Colonic mucosa (tissue), 4 donors: ENCODE measurements at regions not wholly inside any gene's neighbourhood (a gene's known extent, or its start where the extent isn't known, plus 50 kb on each side); places are given as distances from the start of the nearest gene placed in this dataset.

ENCODE experiments used
- DNase-seq: peaks from one replicate; pipeline ENCODE4 v3.0.0-alpha.2; 2020
- H3K27ac ChIP-seq: fragments of 200-600 bp; one replicate; pipeline ENCODE4 v1.8.0; 2021
- H3K27me3 ChIP-seq: fragments of 200-600 bp; one replicate; pipeline ENCODE4 v1.8.0; 2021
- H3K36me3 ChIP-seq: fragments of 200-600 bp; one replicate; pipeline ENCODE4 v1.8.0; 2021
- H3K4me1 ChIP-seq: fragments of 200-600 bp; one replicate; pipeline ENCODE4 v1.8.0; 2021; ENCODE audit warnings: mild to moderate bottlenecking
- H3K4me3 ChIP-seq: fragments of 200-600 bp; one replicate; pipeline ENCODE4 v1.8.0; 2021
- H3K9ac ChIP-seq, 2 donors: one replicate each; pipeline ENCODE4 v1.7.0; 2013; ENCODE audit warnings: control low read depth in 2 of 2, low read depth in 2 of 2, low read length in 2 of 2
- H3K9me3 ChIP-seq: fragments of 200-600 bp; one replicate; pipeline ENCODE4 v1.8.0; 2021
- CTCF ChIP-seq: fragments of 200-600 bp; IDR thresholded peaks from one replicate; pipeline ENCODE4 v1.8.0; 2022; ENCODE audit warnings: antibody characterized with exemption, mild to moderate bottlenecking
- intact Hi-C: fragments of 100-400 bp; cut with DNase I; formaldehyde crosslinking; loops from one replicate; pipeline ENCODE4 v1.14.1; 2022
- donor health status: healthy.
- donor health status: DM: no; HTN: no; CAD: no.
- donor health status: DM: no; HTN: no; CAD: no.

DNA sequence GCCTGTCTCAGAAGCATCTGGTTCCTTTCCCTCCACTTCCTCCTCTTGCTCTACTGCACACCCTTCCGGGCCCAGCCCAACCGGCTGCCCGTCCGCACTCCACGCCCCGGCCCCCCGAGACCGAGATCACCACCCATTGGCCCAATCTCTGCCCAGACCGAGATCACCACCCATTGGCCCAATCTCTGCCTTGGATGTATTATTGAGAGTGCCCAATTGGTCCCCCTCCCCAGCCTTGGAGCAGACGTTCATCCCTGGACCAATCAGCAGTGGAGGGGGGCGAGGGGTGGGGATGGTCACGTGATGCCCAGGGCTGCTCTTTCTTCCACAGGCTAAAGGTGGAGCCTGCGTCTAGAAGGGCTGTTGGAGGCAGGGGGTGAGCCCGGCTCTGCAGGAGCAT is 75.6 kb upstream of the TMEM132C start:
- Histone ChIP-seq H3K27ac (no peak overlapping the region), H3K4me1 (no peaks in the 10 kb centered on the region), H3K4me3 (no peak overlapping the region), H3K9ac (no peak overlapping the region), H3K9me3 (no peaks in the 10 kb centered on the region), H3K36me3 (no peaks in the 10 kb centered on the region), H3K27me3 (no peaks in the 10 kb centered on the region)
- no peak for DNase-seq
- intact Hi-C loops: no loop called here
- TF ChIP-seq CTCF: no peak

- no peak for DNase-seq
- no peak for TF ChIP-seq CTCF
- no peak overlapping the region for H3K4me3 ChIP-seq
- no peaks in the 10 kb centered on the region for H3K27me3 ChIP-seq
- H3K9me3 ChIP-seq: no peaks in the 10 kb centered on the region
- H3K27ac ChIP-seq: no peak overlapping the region
- H3K36me3 ChIP-seq: no peaks in the 10 kb centered on the region
- intact Hi-C loops: no loop called here
- no peaks in the 10 kb centered on the region for H3K4me1 ChIP-seq
- H3K9ac ChIP-seq: no peak overlapping the region
Observed at GRCh38 chr12:128204711-128205110, 62.3 kb upstream of the TMEM132C start.

GRCh38 chr12:128205145-128205544 is 61.8 kb upstream of the TMEM132C start:
- DNase-seq: no peak
- intact Hi-C loops: no loop called here
- Histone ChIP-seq H3K4me1 (no peaks in the 10 kb centered on the region), H3K4me3 (no peak overlapping the region), H3K9me3 (no peaks in the 10 kb centered on the region), H3K27ac (no peak overlapping the region), H3K9ac (no peak overlapping the region), H3K36me3 (no peaks in the 10 kb centered on the region), H3K27me3 (no peaks in the 10 kb centered on the region)
- no peak for TF ChIP-seq CTCF

DNA sequence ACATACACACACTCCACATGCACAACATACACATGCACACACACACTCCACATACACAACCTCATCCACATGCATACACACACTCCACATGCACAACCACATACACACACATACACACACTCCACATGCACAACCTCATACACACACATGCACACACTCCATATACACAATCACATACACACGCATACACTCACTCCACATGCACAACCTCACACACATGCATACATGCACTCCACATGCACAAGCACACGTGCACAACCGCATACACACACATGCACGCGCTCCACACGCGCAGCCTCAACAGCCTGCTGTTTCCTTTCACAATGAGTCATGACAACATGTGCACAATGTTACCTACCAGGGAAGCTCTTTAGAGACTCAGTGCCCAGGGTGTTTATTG is 61.2 kb upstream of the TMEM132C start:
- Histone ChIP-seq H3K4me3 (no peak overlapping the region), H3K9me3 (no peaks in the 10 kb centered on the region), H3K9ac (no peak overlapping the region), H3K27ac (no peak overlapping the region), H3K4me1 (no peaks in the 10 kb centered on the region), H3K27me3 (no peaks in the 10 kb centered on the region), H3K36me3 (no peaks in the 10 kb centered on the region)
- TF ChIP-seq CTCF: no peak
- intact Hi-C loops: no loop called here
- no peak for DNase-seq
